ENCODE measurements at regions not wholly inside any gene's neighbourhood (a gene's known extent, or its start where the extent isn't known, plus 50 kb on each side); places are given as distances from the start of the nearest gene placed in this dataset.
A peak's percentile ranks its signal among the peaks of the same experiment; 100 is the strongest.

DNA sequence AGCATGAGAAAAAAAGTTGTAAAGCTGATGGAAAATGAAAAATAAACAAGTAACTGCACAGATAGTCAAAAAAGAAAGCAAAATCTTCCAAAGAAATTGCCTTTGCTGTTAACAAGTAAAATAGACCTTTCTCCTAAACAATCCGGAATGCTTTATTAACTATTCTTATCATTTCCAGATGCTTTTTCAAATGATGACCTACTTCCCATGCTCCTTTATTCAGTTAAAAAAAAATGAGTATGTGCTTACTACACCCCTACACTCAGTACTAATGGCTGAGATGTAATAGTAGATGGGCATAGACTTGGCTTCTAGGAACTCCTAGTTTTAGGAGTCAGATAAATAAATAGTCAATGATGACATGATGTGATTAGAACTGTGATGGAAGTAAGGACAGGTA lies 108.5 kb downstream of the NIBAN1 start (continued):
- TF ChIP-seq NFKBIZ (CRISPR knock-in tag; IDR thresholded peaks at IDR 0.05) (no peak), NFAT5 (CRISPR knock-in tag; IDR thresholded peaks at IDR 0.05) (no peak), ZNF713 (CRISPR knock-in tag; IDR thresholded peaks at IDR 0.05) (no peak), JARID2 (CRISPR knock-in tag; IDR thresholded peaks at IDR 0.05; ENCODE audit: insufficient replicate concordance) (no peak)

DNA sequence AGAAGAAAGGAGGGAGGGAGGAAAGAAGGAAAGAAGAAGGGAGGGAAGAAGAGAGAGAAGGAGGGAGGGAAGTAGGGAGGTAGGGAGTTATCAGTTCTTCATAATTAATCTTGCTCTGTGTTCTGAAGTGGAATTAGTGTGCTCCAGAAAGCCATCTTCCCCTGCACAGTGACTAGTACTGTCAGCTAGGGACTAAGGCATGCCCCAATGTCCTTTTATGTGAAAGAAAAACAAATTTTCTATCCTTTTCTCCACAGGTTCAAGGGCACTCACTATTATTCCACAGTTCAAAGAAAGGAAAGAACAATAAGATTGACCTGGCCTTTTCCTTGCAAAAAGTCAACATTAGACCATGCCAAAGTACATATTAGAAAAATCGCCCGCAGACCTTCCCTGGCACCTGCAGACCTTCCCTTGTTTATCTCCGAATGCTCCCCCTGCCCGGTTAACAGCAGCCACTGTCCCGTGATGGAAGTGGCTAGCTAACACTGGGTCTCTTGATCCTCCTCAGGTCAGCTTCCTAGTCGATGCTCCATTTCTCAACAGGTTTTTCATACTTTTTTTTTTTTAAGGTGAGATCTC lies 107.2 kb upstream of the EDEM3 start:
- in situ Hi-C loops (cut with HindIII; ENCODE audit: extremely low pct_ligation_motif_present, low pct_unique_long_range_greater_than_20kb), result no loop called here
- Histone ChIP-seq H3K4me1 (ENCODE audit: insufficient read depth, low read length) (peaks cover 8% of the 10 kb centered on the region; the same call in 1 of the 2 replicates), H3K36me3 (replicated peaks in 1 of 2; ENCODE audit: control insufficient read depth in 1 of 2, insufficient read depth in 2 of 2, low read length in 2 of 2) (no peaks in the 10 kb centered on the region), H3K9me3 (ENCODE audit: low read length) (no peaks in the 10 kb centered on the region), H4K20me1 (ENCODE audit: insufficient read depth, low read length) (no peaks in the 10 kb centered on the region), H3K27ac (ENCODE audit: extremely low read length, insufficient read depth, low read length) (no peak overlapping the region), H3K27me3 (ENCODE audit: control insufficient read depth in 1 of 2, insufficient read depth in 2 of 2, low read length in 2 of 2) (no peaks in the 10 kb centered on the region; a peak in 1 of 5 replicates), H2AFZ (ENCODE audit: low read length) (no peak overlapping the region), H3K9ac (ENCODE audit: insufficient read depth, low read depth, low read length) (no peak overlapping the region), H3K4me3 (replicated peaks in 1 of 3; ENCODE audit: insufficient read depth in 1 of 3, low read depth in 2 of 3, low read length in 3 of 3) (no peak overlapping the region), H3K79me2 (ENCODE audit: insufficient read depth, low read length) (no peaks in the 10 kb centered on the region), H3K4me2 (ENCODE audit: low read depth, low read length) (no peak overlapping the region)
- no TSS peak for BruUV-seq (replicated peaks)
- DNase-seq (ENCODE audit: low spot score) (peak; percentile 17), FAIRE-seq (no peak), ATAC-seq (no peak)
- 4% methylated on average over 6 of the region's 6 CpGs for WGBS (ENCODE audit: low lambda C conversion rate)
- ChIA-PET CTCF (ENCODE audit: low intra/inter-chr PET ratio, low total read pairs) (no interaction called here), POLR2A (no interaction called here)
- intact Hi-C loops (cut with micrococcal nuclease; ENCODE audit: unreplicated experiment), result no loop called here
- TF ChIP-seq, protein P1, sequence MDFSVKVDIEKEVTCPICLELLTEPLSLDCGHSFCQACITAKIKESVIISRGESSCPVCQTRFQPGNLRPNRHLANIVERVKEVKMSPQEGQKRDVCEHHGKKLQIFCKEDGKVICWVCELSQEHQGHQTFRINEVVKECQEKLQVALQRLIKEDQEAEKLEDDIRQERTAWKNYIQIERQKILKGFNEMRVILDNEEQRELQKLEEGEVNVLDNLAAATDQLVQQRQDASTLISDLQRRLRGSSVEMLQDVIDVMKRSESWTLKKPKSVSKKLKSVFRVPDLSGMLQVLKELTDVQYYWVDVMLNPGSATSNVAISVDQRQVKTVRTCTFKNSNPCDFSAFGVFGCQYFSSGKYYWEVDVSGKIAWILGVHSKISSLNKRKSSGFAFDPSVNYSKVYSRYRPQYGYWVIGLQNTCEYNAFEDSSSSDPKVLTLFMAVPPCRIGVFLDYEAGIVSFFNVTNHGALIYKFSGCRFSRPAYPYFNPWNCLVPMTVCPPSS (IDR thresholded peaks at IDR 0.05), result 0 out of 2 replicates have a peak, but pooled peaks have one; percentile 1
- TF ChIP-seq ATF1 (CRISPR knock-in tag; IDR thresholded peaks at IDR 0.05), result no peak
- TF ChIP-seq TCF7 (IDR thresholded peaks at IDR 0.05; ENCODE audit: low read depth), result 0 out of 2 replicates have a peak, but pooled peaks have one; percentile 14
- TF ChIP-seq, protein P2, sequence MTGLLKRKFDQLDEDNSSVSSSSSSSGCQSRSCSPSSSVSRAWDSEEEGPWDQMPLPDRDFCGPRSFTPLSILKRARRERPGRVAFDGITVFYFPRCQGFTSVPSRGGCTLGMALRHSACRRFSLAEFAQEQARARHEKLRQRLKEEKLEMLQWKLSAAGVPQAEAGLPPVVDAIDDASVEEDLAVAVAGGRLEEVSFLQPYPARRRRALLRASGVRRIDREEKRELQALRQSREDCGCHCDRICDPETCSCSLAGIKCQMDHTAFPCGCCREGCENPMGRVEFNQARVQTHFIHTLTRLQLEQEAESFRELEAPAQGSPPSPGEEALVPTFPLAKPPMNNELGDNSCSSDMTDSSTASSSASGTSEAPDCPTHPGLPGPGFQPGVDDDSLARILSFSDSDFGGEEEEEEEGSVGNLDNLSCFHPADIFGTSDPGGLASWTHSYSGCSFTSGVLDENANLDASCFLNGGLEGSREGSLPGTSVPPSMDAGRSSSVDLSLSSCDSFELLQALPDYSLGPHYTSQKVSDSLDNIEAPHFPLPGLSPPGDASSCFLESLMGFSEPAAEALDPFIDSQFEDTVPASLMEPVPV (CRISPR knock-in tag; IDR thresholded peaks at IDR 0.05), result no peak
- no peak for TF ChIP-seq KLF15 (CRISPR knock-in tag; IDR thresholded peaks at IDR 0.05; ENCODE audit: borderline replicate concordance)
- no peak for TF ChIP-seq ZNF350 (CRISPR knock-in tag; IDR thresholded peaks at IDR 0.05; ENCODE audit: borderline replicate concordance, low read depth)
- TF ChIP-seq GZF1 (CRISPR knock-in tag; IDR thresholded peaks at IDR 0.05), result no peak
- peak; percentile 49; the same call in 1 of the 2 replicates for TF ChIP-seq NR2F6 (IDR thresholded peaks at IDR 0.05)
- TF ChIP-seq NR2F6 (CRISPR knock-in tag; IDR thresholded peaks at IDR 0.05), result no peak
- no peak for TF ChIP-seq ZNF143 (CRISPR knock-in tag; IDR thresholded peaks at IDR 0.05)
- no peak for TF ChIP-seq ZNF780A (CRISPR knock-in tag; IDR thresholded peaks at IDR 0.05)
- TF ChIP-seq SOX6 (IDR thresholded peaks at IDR 0.05), result no peak
- TF ChIP-seq SOX6 (CRISPR knock-in tag; IDR thresholded peaks at IDR 0.05), result peak; percentile 49; the same call in 1 of the 2 replicates
